Body of pancreas (tissue), 4 donors: ENCODE measurements at regions not wholly inside any gene's neighbourhood (a gene's known extent, or its start where the extent isn't known, plus 50 kb on each side); places are given as distances from the start of the nearest gene placed in this dataset.
A peak's percentile ranks its signal among the peaks of the same experiment; 100 is the strongest.

ENCODE experiments used
- ATAC-seq: fragments of 150-250 bp; one replicate; pipeline ENCODE4 v1.9.1; 2016
- DNase-seq, 4 donors: peaks; one replicate each; pipeline ENCODE4 v3.0.0-alpha.2; 2019
- H3K27ac ChIP-seq, 4 donors: fragments of 200-600 bp; sonication (generic); 1 replicate in 3 of 4; 2 replicates in 1 of 4; pipeline versions ENCODE4 v1.5.1 to v1.6.1; 2016 to 2019; ENCODE audit warnings: mild to moderate bottlenecking in 1 of 4, mixed read lengths in 1 of 4, moderate library complexity in 1 of 4
- H3K27me3 ChIP-seq, 2 donors: fragments of 200-600 bp; sonication (generic); one replicate each; pipeline ENCODE4 v1.6.0; 2016; ENCODE audit warnings: mild to moderate bottlenecking in 1 of 2
- H3K36me3 ChIP-seq, 2 donors: fragments of 200-600 bp; sonication (generic); replicated peaks in 1 of 2; 2 replicates each; pipeline ENCODE4 v1.5.1; 2016; ENCODE audit warnings: low read depth in 2 of 2; ENCODE audit not compliant: insufficient read depth in 1 of 2
- H3K4me1 ChIP-seq: fragments of 200-600 bp; sonication (generic); one replicate; pipeline ENCODE4 v1.6.0; 2016
- H3K4me3 ChIP-seq, 2 donors: fragments of 200-600 bp; sonication (generic); 1 replicate in 1 of 2; 2 replicates in 1 of 2; pipeline ENCODE4 v1.5.1; 2016 to 2019
- H3K9me3 ChIP-seq, 3 donors: fragments of 200-600 bp; sonication (generic); 1 replicate in 2 of 3; 2 replicates in 1 of 3; pipeline ENCODE4 v1.5.1; 2016
- CTCF ChIP-seq, 7 experiments: fragments of 450-650 bp in 4 of 7; fragments of 200-600 bp in 3 of 7; sonication (generic) in 3 of 7; IDR thresholded peaks; one replicate each; pipeline ENCODE4 v1.5.1; 2016 to 2019; ENCODE audit warnings: antibody characterized with exemption in 7 of 7
- POLR2A ChIP-seq, 3 donors: fragments of 450-650 bp; IDR thresholded peaks; one replicate each; pipeline ENCODE4 v1.6.1; 2016; ENCODE audit warnings: antibody characterized with exemption in 3 of 3, mild to moderate bottlenecking in 2 of 3
- WGBS, 2 donors: methylation state at CpG; one replicate each; pipeline ENCODE4 v1.1.5; 2017; 5-methylcytosine and 5-hydroxymethylcytosine counted together
- intact Hi-C: fragments of 100-400 bp; cut with DNase I; formaldehyde crosslinking; loops from one replicate; pipeline ENCODE4 v1.15.1; 2023

- no peaks in the 10 kb centered on the region for H3K4me1 ChIP-seq
- H3K36me3 ChIP-seq, result no peaks in the 10 kb centered on the region
- no peak for DNase-seq
- 54 to 58% methylated on average over 3 of the region's 3 CpGs for WGBS, 2 donors
- no peaks in the 10 kb centered on the region for H3K9me3 ChIP-seq
- no peak overlapping the region for H3K4me3 ChIP-seq
- H3K27ac ChIP-seq, result no peak overlapping the region
- no peaks in the 10 kb centered on the region for H3K27me3 ChIP-seq
- intact Hi-C loops, result no loop called here
- ATAC-seq, result no peak
- TF ChIP-seq POLR2A (IDR thresholded peaks at IDR 0.05) (no peak), CTCF (IDR thresholded peaks at IDR 0.05) (no peak)
Measured at GRCh38 chr7:92987538-92987937, 130.2 kb downstream of the SAMD9 start.

- Histone ChIP-seq H3K4me3 (no peak overlapping the region), H3K9me3 (no peaks in the 10 kb centered on the region), H3K4me1 (no peaks in the 10 kb centered on the region), H3K27ac (no peak overlapping the region), H3K27me3 (no peaks in the 10 kb centered on the region), H3K36me3 (no peaks in the 10 kb centered on the region)
- ATAC-seq (no peak), DNase-seq (no peak)
- TF ChIP-seq POLR2A (IDR thresholded peaks at IDR 0.05) (no peak), CTCF (IDR thresholded peaks at IDR 0.05) (no peak)
- intact Hi-C loops, result no loop called here
Measured at GRCh38 chr7:92987095-92987494, 130.7 kb downstream of the SAMD9 start.

GRCh38 chr7:92982928-92983327 lies 134.9 kb downstream of the SAMD9 start:
- no peak for TF ChIP-seq CTCF (IDR thresholded peaks at IDR 0.05)
- TF ChIP-seq POLR2A (IDR thresholded peaks at IDR 0.05), result no peak
- H3K27ac ChIP-seq, result no peak overlapping the region
- no peaks in the 10 kb centered on the region for H3K36me3 ChIP-seq
- intact Hi-C loops, result no loop called here
- H3K27me3 ChIP-seq, result no peaks in the 10 kb centered on the region
- H3K4me3 ChIP-seq, result no peak overlapping the region
- WGBS, 2 donors, result 83 to 88% methylated on average over 1 of the region's 1 CpG
- H3K9me3 ChIP-seq, result no peaks in the 10 kb centered on the region
- ATAC-seq (no peak), DNase-seq (no peak)
- no peaks in the 10 kb centered on the region for H3K4me1 ChIP-seq

- Histone ChIP-seq H3K27ac (no peak overlapping the region), H3K9me3 (no peaks in the 10 kb centered on the region), H3K4me3 (no peak overlapping the region), H3K4me1 (no peaks in the 10 kb centered on the region), H3K36me3 (no peaks in the 10 kb centered on the region), H3K27me3 (no peaks in the 10 kb centered on the region)
- TF ChIP-seq CTCF (IDR thresholded peaks at IDR 0.05) (no peak), POLR2A (IDR thresholded peaks at IDR 0.05) (no peak)
- DNase-seq (no peak), ATAC-seq (no peak)
- 46 to 71% methylated on average over 1 of the region's 1 CpG for WGBS, 2 donors
- intact Hi-C loops, result no loop called here
Measured at GRCh38 chr7:92976931-92977330, 140.6 kb upstream of the CDK6 start.

- WGBS, 2 donors, result 23 to 26% methylated on average over 2 of the region's 2 CpGs
- Histone ChIP-seq H3K4me1 (no peaks in the 10 kb centered on the region), H3K27me3 (no peaks in the 10 kb centered on the region), H3K4me3 (no peak overlapping the region), H3K27ac (no peak overlapping the region), H3K9me3 (no peaks in the 10 kb centered on the region), H3K36me3 (no peaks in the 10 kb centered on the region)
- TF ChIP-seq CTCF (IDR thresholded peaks at IDR 0.05), result no peak
- ATAC-seq (peak; percentile 12), DNase-seq (no peak)
- intact Hi-C loops, result no loop called here
Measured at GRCh38 chr7:92973974-92974373, 137.6 kb upstream of the CDK6 start.
